Cardiac fibroblast (primary cell): ENCODE measurements at regions not wholly inside any gene's neighbourhood (a gene's known extent, or its start where the extent isn't known, plus 50 kb on each side); places are given as distances from the start of the nearest gene placed in this dataset.

Experiments
- DNase-seq, 2 donors: peaks; one replicate each; pipeline versions ENCODE4 v3.0.0 to v3.0.0-alpha.2; 2010; ENCODE audit warnings: low read depth in 2 of 2
- H3K4me3 ChIP-seq, 2 donors: replicated peaks in 1 of 2; 1 replicate in 1 of 2; 2 replicates in 1 of 2; pipeline ENCODE4 v1.5.1; 2011; ENCODE audit warnings: low read depth in 2 of 2, low read length in 2 of 2, mild to moderate bottlenecking in 2 of 2, moderate library complexity in 1 of 2
- TF ChIP-seq, protein P1 (sequence below): IDR thresholded peaks from one replicate; pipeline ENCODE4 v1.5.1; 2011; ENCODE audit warnings: low read depth, mild to moderate bottlenecking, low read length, inconsistent platforms

GRCh38 chr22:34973926-34974325, 92.0 kb upstream of the ISX start:
- DNase-seq = no peak
- TF ChIP-seq, protein P1, sequence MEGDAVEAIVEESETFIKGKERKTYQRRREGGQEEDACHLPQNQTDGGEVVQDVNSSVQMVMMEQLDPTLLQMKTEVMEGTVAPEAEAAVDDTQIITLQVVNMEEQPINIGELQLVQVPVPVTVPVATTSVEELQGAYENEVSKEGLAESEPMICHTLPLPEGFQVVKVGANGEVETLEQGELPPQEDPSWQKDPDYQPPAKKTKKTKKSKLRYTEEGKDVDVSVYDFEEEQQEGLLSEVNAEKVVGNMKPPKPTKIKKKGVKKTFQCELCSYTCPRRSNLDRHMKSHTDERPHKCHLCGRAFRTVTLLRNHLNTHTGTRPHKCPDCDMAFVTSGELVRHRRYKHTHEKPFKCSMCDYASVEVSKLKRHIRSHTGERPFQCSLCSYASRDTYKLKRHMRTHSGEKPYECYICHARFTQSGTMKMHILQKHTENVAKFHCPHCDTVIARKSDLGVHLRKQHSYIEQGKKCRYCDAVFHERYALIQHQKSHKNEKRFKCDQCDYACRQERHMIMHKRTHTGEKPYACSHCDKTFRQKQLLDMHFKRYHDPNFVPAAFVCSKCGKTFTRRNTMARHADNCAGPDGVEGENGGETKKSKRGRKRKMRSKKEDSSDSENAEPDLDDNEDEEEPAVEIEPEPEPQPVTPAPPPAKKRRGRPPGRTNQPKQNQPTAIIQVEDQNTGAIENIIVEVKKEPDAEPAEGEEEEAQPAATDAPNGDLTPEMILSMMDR = no peak
- H3K4me3 ChIP-seq = no peak overlapping the region

DNA sequence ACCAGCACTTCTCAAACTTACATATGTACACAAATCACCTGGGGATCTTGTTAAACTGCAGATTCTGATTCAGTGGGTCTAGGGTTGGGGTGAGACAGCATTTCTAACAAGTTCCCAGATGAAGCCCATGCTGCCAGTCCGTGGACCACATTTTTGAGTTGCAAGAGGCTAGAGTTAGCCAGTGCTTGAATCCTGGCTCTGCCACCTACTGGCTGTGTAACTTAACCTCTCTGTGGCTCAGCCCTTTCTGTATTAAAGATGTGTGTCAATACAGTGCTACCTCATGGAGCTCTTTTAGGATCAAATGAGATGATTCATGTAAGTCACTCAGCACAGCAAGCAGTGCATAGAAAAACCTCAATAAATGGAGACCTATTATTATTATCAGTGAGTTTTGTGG, 90.2 kb upstream of the ISX start:
- DNase-seq = no peak
- no peak overlapping the region for H3K4me3 ChIP-seq
- TF ChIP-seq, protein P1 = no peak

GRCh38 chr22:34976474-34976873, 89.5 kb upstream of the ISX start:
- TF ChIP-seq, protein P1 = no peak
- no peak overlapping the region for H3K4me3 ChIP-seq
- no peak for DNase-seq

DNA sequence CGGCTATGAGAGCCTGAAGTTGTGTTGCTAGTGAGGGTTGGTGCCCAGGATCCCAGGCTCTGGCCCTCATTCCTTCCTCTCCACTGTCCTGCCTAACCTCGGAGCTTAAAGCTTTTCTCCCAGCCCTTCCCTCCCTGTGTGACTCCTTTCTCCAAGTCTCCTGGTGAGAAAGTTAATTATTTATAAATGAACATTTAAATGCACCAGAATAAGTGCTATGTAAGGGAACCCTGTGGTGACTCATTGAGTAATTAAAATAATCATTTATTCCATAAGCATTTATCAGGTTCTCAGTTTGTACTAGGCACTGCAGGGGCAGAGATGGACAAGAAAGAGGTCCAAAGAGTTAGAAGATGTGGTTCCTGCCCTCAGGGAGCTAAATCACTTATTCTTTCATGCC, 89.1 kb upstream of the ISX start:
- no peak overlapping the region for H3K4me3 ChIP-seq
- TF ChIP-seq, protein P1 = no peak
- DNase-seq = no peak

GRCh38 chr22:34986523-34986922, 79.4 kb upstream of the ISX start:
- H3K4me3 ChIP-seq = no peak overlapping the region
- no peak for DNase-seq
- TF ChIP-seq, protein P1 = no peak

GRCh38 chr22:34992672-34993071, 73.3 kb upstream of the ISX start:
- no peak for DNase-seq
- no peak overlapping the region for H3K4me3 ChIP-seq
- TF ChIP-seq, protein P1 = no peak

DNA sequence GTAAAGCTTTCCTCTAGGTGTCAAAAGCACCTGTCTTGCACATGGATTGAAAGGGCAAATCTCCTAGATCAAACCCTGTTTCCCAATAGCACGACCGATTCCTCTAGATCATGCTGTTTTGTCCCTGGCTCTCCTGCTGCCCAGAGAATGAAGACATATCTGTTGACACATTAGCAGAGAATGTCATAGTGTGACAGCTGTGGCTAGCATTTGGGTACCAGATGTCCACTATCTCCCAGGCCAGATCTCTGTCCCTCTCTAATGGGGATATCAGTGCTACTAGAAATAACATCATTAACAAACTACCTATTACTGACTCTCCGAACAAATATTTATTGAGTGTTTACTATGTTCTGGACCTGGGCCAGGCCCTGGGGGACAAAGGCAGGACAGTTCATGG, 72.4 kb upstream of the ISX start:
- TF ChIP-seq, protein P1 = no peak
- DNase-seq = no peak
- no peak overlapping the region for H3K4me3 ChIP-seq
